Heart left ventricle (tissue), 13 donors: ENCODE measurements at regions not wholly inside any gene's neighbourhood (a gene's known extent, or its start where the extent isn't known, plus 50 kb on each side); places are given as distances from the start of the nearest gene placed in this dataset.

Experiments used
- CTCF ChIP-seq, 12 donors: fragments of 200-600 bp; sonication (generic) in 4 of 12; IDR thresholded peaks; one replicate each; pipeline versions ENCODE4 v1.5.0 to v1.8.0; 2018 to 2022; ENCODE audit warnings: antibody characterized with exemption in 12 of 12, mild to moderate bottlenecking in 5 of 12
- POLR2A ChIP-seq, 2 donors: fragments of 450-650 bp; IDR thresholded peaks; one replicate each; pipeline ENCODE4 v1.6.1; 2017; ENCODE audit warnings: antibody characterized with exemption in 2 of 2, mild to moderate bottlenecking in 2 of 2, moderate library complexity in 2 of 2
- donor health status: ischemic (EF 13 %, LVEDD 7.1; RV severe dilation, severe dysfunction).
- donor health status: DM: no; HTN: yes; CAD: no.
- donor health status: DM: no; HTN: no; CAD: no.
- donor health status: ischemic (EF 25% LVEDD 6.9; RV normal size, moderate dysfunction).
- donor health status: ischemic (EF 25% LVEDD 5.7; RV mildly dilated, moderate dysfunction).
- donor health status: ischemic (EF 35%, LVEDD 5.7; RV mildly dilated, moderate dysfunction).
- donor health status: nonischemic (EF 11% LVEDD 7.7; RV severe dilation, severe dysfunction).
- donor health status: DM: yes; HTN: yes; CAD: no.
- donor health status: PGD.
- donor health status: ischemic (EF 29% LVEDD 5.4; RV normal size, mild dysfunction).
- donor health status: nonischemic (EF 23%, LVEDD 6.1; RV moderate dilation, normal function).

DNA sequence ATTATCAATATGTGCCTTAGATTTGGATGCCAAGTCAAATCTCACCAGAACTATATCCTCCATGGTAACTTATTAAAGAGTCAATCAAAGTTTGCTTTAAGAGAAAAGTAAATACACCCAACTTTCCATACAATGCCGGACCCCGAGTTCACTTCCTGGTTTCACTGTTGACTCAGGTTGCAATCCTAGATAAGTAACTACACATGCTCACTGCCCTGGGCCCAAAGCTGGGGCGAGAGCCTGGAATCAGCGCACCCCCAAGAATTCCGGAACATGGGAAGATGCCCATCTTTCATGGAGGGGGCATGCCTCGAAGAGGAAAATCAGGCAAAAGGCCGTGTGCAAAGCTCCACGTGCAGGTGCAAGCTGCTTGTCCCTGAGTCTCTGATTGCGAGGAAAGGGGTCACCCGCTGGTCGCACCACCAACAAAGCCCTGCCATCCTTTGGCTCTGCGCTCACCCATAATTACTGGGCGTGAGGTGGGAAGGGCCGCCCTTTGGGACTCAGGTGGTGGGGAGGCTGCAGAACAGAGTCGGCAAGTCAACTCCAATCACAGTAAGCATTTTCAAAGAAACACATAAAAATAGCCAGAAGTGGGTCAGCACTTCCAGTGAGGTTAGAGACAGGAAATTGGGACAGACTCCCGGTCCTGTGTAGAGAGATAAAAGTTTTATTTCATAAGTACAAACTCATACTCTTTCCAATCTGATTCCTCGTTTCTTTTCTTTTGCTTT lies 167.7 kb downstream of the TOMM20 start:
- TF ChIP-seq CTCF (IDR thresholded peaks at IDR 0.05) (no peak), POLR2A (IDR thresholded peaks at IDR 0.05) (no peak)
